Prostate gland (tissue), 2 donors: ENCODE measurements at regions not wholly inside any gene's neighbourhood (a gene's known extent, or its start where the extent isn't known, plus 50 kb on each side); places are given as distances from the start of the nearest gene placed in this dataset.

Source experiments
- CTCF ChIP-seq, 4 experiments: fragments of 200-600 bp in 2 of 4; fragments of 450-650 bp in 2 of 4; sonication (generic) in 2 of 4; IDR thresholded peaks; 1 replicate in 3 of 4; 2 replicates in 1 of 4; pipeline ENCODE4 v1.5.1; 2016 to 2019; ENCODE audit warnings: antibody characterized with exemption in 4 of 4, mild to moderate bottlenecking in 2 of 4, moderate library complexity in 2 of 4
- POLR2A ChIP-seq: fragments of 450-650 bp; IDR thresholded peaks from one replicate; pipeline ENCODE4 v1.6.1; 2016; ENCODE audit warnings: antibody characterized with exemption, mild to moderate bottlenecking
- POLR2AphosphoS5 ChIP-seq: sonication (generic); formaldehyde crosslinking; IDR thresholded peaks from one replicate; pipeline ENCODE4 v1.6.1; 2017; ENCODE audit warnings: antibody characterized with exemption

DNA sequence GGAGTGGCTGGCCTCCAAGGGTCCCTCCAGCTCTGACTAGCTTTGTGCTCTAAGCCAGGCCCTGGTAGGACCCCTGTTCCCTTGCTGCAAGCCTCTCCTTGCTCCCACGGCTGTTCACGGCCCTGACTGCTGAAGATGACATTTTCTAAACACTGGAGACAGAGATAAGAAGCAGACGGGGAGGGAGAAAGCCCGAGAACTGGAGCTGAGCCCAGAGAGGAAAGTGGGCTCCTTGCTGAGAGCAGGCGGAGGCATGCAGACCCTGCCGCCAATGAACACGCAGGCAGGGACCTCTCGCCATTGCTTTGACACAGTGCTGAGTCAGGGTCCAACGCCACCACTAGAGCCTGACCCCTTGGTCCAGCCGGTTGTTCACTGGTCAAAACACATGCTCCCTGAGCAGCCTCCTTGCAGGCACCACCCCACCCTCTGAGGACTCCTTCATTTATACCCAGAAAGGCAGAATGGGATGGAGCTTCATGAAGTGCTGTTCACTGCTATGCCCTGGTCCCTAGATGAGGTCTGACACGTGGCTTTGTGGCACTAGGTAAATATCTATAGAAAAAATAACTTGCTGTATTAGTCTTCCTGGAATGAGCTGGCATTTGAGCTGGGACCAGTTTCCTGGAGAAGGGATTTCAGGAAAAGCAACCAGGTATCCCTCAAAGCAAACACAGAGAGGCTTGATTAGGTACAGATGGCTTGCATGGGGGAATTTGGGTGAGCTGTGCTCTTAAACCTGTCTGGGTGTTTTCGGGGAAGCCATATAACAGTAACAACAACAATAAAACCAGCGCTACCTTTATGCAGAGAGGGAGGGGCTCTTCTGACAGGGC, 65.7 kb downstream of the MCFD2 start:
- no peak for TF ChIP-seq CTCF (IDR thresholded peaks at IDR 0.05)
- TF ChIP-seq POLR2AphosphoS5 = peak; percentile 26
- TF ChIP-seq POLR2A = no peak
